NCI-H345 (cell line): ENCODE measurements at regions not wholly inside any gene's neighbourhood (a gene's known extent, or its start where the extent isn't known, plus 50 kb on each side); places are given as distances from the start of the nearest gene placed in this dataset.

Experiments used
- DNase-seq: peaks from one replicate; lab custom pipeline; 2025; lab: John Stamatoyannopoulos, UW

DNA sequence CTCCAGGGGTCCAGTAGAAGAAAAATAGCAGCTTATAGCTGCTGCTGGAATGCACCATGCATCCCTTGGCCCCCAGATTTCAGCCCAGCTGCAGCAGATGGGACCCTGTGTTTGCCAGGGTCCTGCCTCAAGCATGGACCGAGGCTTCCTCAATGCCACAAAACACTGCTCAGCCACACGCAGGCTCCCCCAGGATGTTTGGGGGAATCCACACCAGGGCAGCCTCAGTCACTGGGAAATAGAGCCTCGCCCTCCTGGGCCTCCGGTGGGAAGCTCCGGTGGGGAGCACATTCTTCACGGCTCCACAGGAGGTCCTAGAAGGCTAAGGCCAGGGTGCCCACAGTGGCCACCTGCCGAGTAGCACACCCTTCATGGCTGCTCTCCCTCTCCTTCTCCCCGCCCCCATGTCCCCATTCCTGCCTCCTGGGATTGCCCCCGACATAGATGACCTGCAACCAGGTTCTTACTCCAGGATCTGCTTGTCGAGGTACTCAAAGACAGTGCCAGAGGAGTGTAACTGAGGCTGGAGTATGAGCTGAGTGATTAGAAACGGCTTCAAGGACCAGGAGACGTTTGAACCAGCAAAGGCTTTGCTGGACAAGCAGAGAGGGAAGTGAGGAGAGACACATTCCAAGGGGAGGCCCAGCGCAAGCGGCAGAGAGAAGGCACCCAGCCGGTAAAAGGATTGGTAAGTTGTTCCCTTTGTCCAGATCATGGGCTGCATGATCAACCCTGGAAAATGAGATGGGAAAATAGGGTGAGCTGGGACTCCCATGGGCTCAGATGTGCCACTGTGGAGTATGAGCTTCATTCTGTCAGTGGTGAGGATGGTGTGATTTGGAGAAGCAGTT is 110.7 kb upstream of the UQCRFS1 start:
- no peak for DNase-seq

- DNase-seq, result no peak
These were observed 111.3 kb upstream of the UQCRFS1 start for GRCh38 chr19:29324291-29324680.

- no peak for DNase-seq
These were observed 111.8 kb upstream of the UQCRFS1 start for GRCh38 chr19:29324717-29325116.

GRCh38 chr19:29325241-29325975 is 112.5 kb upstream of the UQCRFS1 start:
- DNase-seq, result no peak

DNA sequence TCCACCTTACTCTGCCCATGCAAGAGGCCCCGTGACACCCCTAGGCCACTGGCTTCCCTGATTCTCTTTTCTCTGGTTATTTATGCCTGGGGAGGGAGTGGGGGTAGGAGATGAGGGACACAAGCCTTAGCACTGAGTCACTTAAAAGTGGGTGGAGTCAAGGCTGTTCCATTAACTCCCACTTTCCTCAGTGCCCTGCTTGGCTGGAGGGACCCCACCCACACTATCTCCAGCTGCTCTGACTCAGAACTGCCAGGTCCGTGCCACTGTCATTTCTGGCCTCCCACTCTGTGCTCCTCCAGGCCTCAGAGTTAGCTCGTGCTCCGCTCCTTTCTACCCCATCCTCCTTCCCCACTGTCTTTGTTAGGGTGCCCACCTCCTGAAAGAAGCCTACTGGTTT is 113.4 kb upstream of the UQCRFS1 start:
- DNase-seq, result no peak

- DNase-seq, result peak; percentile 97
These were observed 114.2 kb upstream of the UQCRFS1 start for GRCh38 chr19:29326849-29327840.

DNA sequence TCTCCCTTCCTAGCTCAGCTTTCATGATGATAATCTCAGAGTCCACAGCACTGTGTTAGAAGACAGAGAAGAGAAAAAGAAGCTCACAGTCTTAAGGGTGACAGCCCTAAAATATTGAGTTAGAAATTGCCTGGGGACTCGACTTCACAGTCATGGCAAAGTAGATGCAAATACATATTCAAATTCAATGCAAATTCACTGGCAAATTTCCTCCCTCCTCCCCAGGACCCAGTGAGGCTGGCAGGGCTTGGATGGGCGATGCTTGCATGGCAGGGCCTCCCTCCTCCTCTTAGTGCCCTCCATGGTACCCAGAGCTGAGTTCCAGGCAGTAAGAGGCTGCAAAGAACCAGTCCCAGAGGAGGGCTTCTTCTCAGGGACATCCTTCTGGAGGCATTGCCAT is 115.6 kb upstream of the UQCRFS1 start:
- DNase-seq, result no peak

- DNase-seq, result no peak
These were observed 116.6 kb upstream of the UQCRFS1 start for GRCh38 chr19:29329460-29330134.

GRCh38 chr19:29336425-29336824 is 123.5 kb upstream of the UQCRFS1 start:
- DNase-seq, result no peak

GRCh38 chr19:29337029-29337428 is 124.1 kb upstream of the UQCRFS1 start:
- no peak for DNase-seq

- DNase-seq, result no peak
These were observed 125.5 kb upstream of the UQCRFS1 start for GRCh38 chr19:29338480-29338879.

- no peak for DNase-seq
These were observed 129.8 kb upstream of the UQCRFS1 start for GRCh38 chr19:29342721-29343120.

- DNase-seq, result no peak
These were observed 151.3 kb upstream of the UQCRFS1 start for GRCh38 chr19:29364224-29364726.

- DNase-seq, result no peak
These were observed 152.0 kb upstream of the UQCRFS1 start for GRCh38 chr19:29364999-29365398.

- DNase-seq, result no peak
These were observed 153.0 kb upstream of the UQCRFS1 start for GRCh38 chr19:29365836-29366417.

DNA sequence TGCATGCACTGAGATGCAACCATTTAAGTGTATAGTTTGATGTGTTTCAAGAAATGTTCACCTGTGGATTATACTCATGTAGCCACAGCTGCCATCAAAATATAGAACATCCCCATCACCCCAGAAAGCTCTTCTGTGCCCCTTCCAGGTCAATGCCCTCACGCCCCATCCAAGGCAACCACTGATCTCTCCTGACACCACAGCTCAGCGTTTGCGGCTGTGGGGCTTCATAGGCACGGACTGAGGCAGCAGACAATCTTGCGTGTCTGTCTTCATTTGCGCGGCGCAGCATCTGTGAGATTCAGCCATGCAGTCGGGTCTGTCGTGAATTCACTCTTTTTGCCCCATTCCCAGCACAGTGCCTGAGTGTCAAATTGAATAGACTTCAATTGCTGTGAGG is 153.8 kb upstream of the UQCRFS1 start:
- no peak for DNase-seq

- no peak for DNase-seq
These were observed 154.9 kb upstream of the UQCRFS1 start for GRCh38 chr19:29367791-29368222.

GRCh38 chr19:29370276-29370675 is 155.5 kb upstream of the VSTM2B start:
- no peak for DNase-seq

DNA sequence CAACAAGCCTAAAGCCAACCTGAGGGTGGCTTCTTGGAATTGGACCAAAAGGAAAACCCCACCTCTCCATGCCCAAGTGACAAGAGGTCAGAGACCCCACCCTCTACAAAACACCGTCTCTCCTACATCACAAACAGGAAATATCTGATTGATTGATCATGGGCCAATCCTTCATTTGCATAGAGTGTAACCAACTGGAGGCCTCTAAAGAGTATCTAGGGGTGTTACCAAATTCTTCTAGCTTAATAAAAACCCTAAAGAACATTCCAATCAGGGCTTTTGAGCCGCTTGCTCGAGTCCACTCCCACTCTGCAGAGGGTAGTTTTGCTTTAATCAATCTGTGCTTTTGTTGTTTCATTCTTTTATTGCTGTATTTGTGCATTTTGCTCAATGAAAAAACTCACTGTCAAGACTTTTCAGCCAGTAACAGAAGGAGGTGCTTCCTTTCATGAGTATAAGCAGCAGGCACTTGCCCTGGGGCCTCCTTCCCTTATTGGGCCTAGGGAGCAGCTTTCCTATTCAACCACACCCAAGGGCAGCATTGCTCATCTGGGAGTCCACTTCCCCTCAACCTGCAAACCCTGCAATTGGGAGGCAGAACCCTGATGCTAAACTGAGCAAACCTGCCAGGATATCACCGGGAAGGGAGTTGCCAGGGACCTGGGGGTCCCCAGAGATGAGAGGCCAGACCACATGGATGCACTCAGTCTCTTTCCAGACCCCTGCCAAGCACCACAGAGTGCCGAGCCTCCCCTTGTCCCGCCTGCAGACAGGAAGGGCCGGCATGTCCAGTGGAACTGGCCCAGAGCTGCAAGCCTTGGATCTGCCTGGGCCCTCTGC is 154.3 kb upstream of the VSTM2B start:
- no peak for DNase-seq

- no peak for DNase-seq
These were observed 153.7 kb upstream of the VSTM2B start for GRCh38 chr19:29372091-29372415.
